ENCODE measurements at regions not wholly inside any gene's neighbourhood (a gene's known extent, or its start where the extent isn't known, plus 50 kb on each side); places are given as distances from the start of the nearest gene placed in this dataset.
"Not testable (repeated sequence)": the region's sequence is repeated elsewhere in the genome, so short reads cannot be mapped to it uniquely, and the experiment has no call there.

GRCh38 chr2:85969367-85969766 lies 80.6 kb upstream of the ST3GAL5 start:
- DNase-seq, result not testable (repeated sequence)

GRCh38 chr2:85965770-85966169 lies 77.0 kb upstream of the ST3GAL5 start:
- DNase-seq, result not testable (repeated sequence)

GRCh38 chr2:85963747-85964418 lies 75.1 kb upstream of the ST3GAL5 start:
- DNase-seq, result not testable (repeated sequence)

- no peak for DNase-seq
These were observed 74.3 kb upstream of the ST3GAL5 start for GRCh38 chr2:85963068-85963467.

GRCh38 chr2:85961754-85962153 lies 73.0 kb upstream of the ST3GAL5 start:
- no peak for DNase-seq

- no peak for DNase-seq
These were observed 72.3 kb upstream of the ST3GAL5 start for GRCh38 chr2:85961053-85961452.

GRCh38 chr2:85959826-85960225 lies 71.0 kb upstream of the ST3GAL5 start:
- DNase-seq, result no peak

- no peak for DNase-seq
These were observed 70.4 kb upstream of the ST3GAL5 start for GRCh38 chr2:85959185-85959584.

- no peak for DNase-seq
These were observed 69.9 kb upstream of the ST3GAL5 start for GRCh38 chr2:85958731-85959130.

GRCh38 chr2:85957256-85957655 lies 68.5 kb upstream of the ST3GAL5 start:
- no peak for DNase-seq

GRCh38 chr2:85956646-85957039 lies 67.9 kb upstream of the ST3GAL5 start:
- DNase-seq, result no peak

- no peak for DNase-seq
These were observed 66.0 kb upstream of the ST3GAL5 start for GRCh38 chr2:85954590-85955458.

- DNase-seq, result no peak
These were observed 65.4 kb upstream of the ST3GAL5 start for GRCh38 chr2:85954192-85954589.

GRCh38 chr2:85953476-85953875 lies 64.7 kb upstream of the ST3GAL5 start:
- no peak for DNase-seq

- no peak for DNase-seq
These were observed 63.5 kb upstream of the ST3GAL5 start for GRCh38 chr2:85952196-85952734.

GRCh38 chr2:85951351-85952067 lies 62.7 kb upstream of the ST3GAL5 start:
- no peak for DNase-seq

GRCh38 chr2:85950743-85951142 lies 62.0 kb upstream of the ST3GAL5 start:
- DNase-seq, result no peak

- no peak for DNase-seq
These were observed 60.5 kb upstream of the ST3GAL5 start for GRCh38 chr2:85949280-85949679.

GRCh38 chr2:85947593-85947992 lies 58.8 kb upstream of the ST3GAL5 start:
- no peak for DNase-seq

GRCh38 chr2:85945586-85945985 lies 56.8 kb upstream of the ST3GAL5 start:
- peak; percentile 16 for DNase-seq

- DNase-seq, result no peak
These were observed 56.4 kb upstream of the ST3GAL5 start for GRCh38 chr2:85945172-85945571.

GRCh38 chr2:85942346-85942957 lies 53.7 kb upstream of the ST3GAL5 start:
- DNase-seq, result no peak

- DNase-seq, result not testable (repeated sequence)
These were observed 52.7 kb upstream of the ST3GAL5 start for GRCh38 chr2:85941490-85941889.

All from RPMI8226 (cell line).